Astrocyte (in vitro differentiated cells and primary cell): ENCODE measurements at regions not wholly inside any gene's neighbourhood (a gene's known extent, or its start where the extent isn't known, plus 50 kb on each side); places are given as distances from the start of the nearest gene placed in this dataset.

ENCODE experiments used
- CTCF ChIP-seq: IDR thresholded peaks from 2 replicates; pipeline ENCODE4 v1.5.1; 2011; ENCODE audit warnings: low read depth, mild to moderate bottlenecking, inconsistent platforms, low read length, moderate library complexity; ENCODE audit not compliant: insufficient read depth
- EZH2 ChIP-seq: IDR thresholded peaks from 2 replicates; pipeline ENCODE4 v1.6.1; 2012; ENCODE audit warnings: mild to moderate bottlenecking, low read length, inconsistent platforms; ENCODE audit not compliant: insufficient read depth

- TF ChIP-seq CTCF (peak; percentile 33), EZH2 (no peak)
These were observed 534.4 kb downstream of the ZNF385D start for GRCh38 chr3:21216598-21216997.
